Thyroid gland (tissue), 4 donors: ENCODE measurements at regions not wholly inside any gene's neighbourhood (a gene's known extent, or its start where the extent isn't known, plus 50 kb on each side); places are given as distances from the start of the nearest gene placed in this dataset.

Source experiments
- DNase-seq, 2 donors: peaks; one replicate each; pipeline ENCODE4 v3.0.0-alpha.2; 2019
- H3K27ac ChIP-seq, 3 donors: fragments of 200-600 bp; sonication (generic); 1 replicate in 2 of 3; 2 replicates in 1 of 3; pipeline ENCODE4 v1.5.1; 2016 to 2019; ENCODE audit warnings: mild to moderate bottlenecking in 1 of 3, moderate library complexity in 1 of 3
- H3K27me3 ChIP-seq: fragments of 200-600 bp; sonication (generic); one replicate; pipeline ENCODE4 v1.5.1; 2019
- H3K36me3 ChIP-seq, 2 donors: fragments of 200-600 bp; sonication (generic); one replicate each; pipeline ENCODE4 v1.5.1; 2016 to 2019
- H3K4me1 ChIP-seq, 2 donors: fragments of 200-600 bp; sonication (generic); one replicate each; pipeline ENCODE4 v1.5.1; 2017 to 2019
- H3K4me3 ChIP-seq, 3 donors: fragments of 200-600 bp; sonication (generic); replicated peaks in 1 of 3; 1 replicate in 2 of 3; 2 replicates in 1 of 3; pipeline ENCODE4 v1.5.1; 2016; ENCODE audit warnings: mild to moderate bottlenecking in 1 of 3
- H3K9me3 ChIP-seq: fragments of 200-600 bp; sonication (generic); one replicate; pipeline ENCODE4 v1.5.1; 2017
- CTCF ChIP-seq, 6 experiments: fragments of 200-600 bp in 3 of 6; fragments of 450-650 bp in 3 of 6; sonication (generic) in 3 of 6; IDR thresholded peaks; one replicate each; pipeline ENCODE4 v1.5.1; 2016 to 2019; ENCODE audit warnings: antibody characterized with exemption in 6 of 6, mild to moderate bottlenecking in 2 of 6, inconsistent platforms in 1 of 6, moderate library complexity in 1 of 6
- POLR2A ChIP-seq, 2 donors: fragments of 450-650 bp; IDR thresholded peaks; one replicate each; pipeline ENCODE4 v1.6.1; 2017; ENCODE audit warnings: antibody characterized with exemption in 2 of 2, mild to moderate bottlenecking in 2 of 2, moderate library complexity in 1 of 2
- WGBS, 2 donors: methylation state at CpG; one replicate each; pipeline ENCODE4 v1.1.5; 2017; 5-methylcytosine and 5-hydroxymethylcytosine counted together
- intact Hi-C: fragments of 100-400 bp; cut with DNase I; formaldehyde crosslinking; loops from one replicate; pipeline ENCODE4 v1.15.1; 2023

GRCh38 chr13:78192716-78193115, 274.1 kb upstream of the EDNRB start:
- Histone ChIP-seq H3K27ac (no peak overlapping the region), H3K36me3 (no peaks in the 10 kb centered on the region), H3K9me3 (no peaks in the 10 kb centered on the region), H3K4me3 (no peak overlapping the region), H3K27me3 (no peaks in the 10 kb centered on the region), H3K4me1 (no peaks in the 10 kb centered on the region)
- WGBS, 2 donors: 87 to 91% methylated on average over 1 of the region's 1 CpG
- intact Hi-C loops: no loop called here
- no peak for DNase-seq
- no peak for TF ChIP-seq CTCF (IDR thresholded peaks at IDR 0.05)
- TF ChIP-seq POLR2A (IDR thresholded peaks at IDR 0.05): no peak

- Histone ChIP-seq H3K4me1 (no peaks in the 10 kb centered on the region), H3K4me3 (no peak overlapping the region), H3K9me3 (no peaks in the 10 kb centered on the region), H3K36me3 (no peaks in the 10 kb centered on the region), H3K27me3 (no peaks in the 10 kb centered on the region), H3K27ac (no peak overlapping the region)
- TF ChIP-seq POLR2A (IDR thresholded peaks at IDR 0.05): no peak
- TF ChIP-seq CTCF (IDR thresholded peaks at IDR 0.05): no peak
- intact Hi-C loops: no loop called here
- WGBS, 2 donors: 76 to 77% methylated on average over 2 of the region's 2 CpGs
- DNase-seq: no peak
These were observed 271.7 kb upstream of the EDNRB start for GRCh38 chr13:78190296-78190695.

GRCh38 chr13:78187781-78188180, 269.1 kb upstream of the EDNRB start:
- TF ChIP-seq POLR2A (IDR thresholded peaks at IDR 0.05): no peak
- no peak for TF ChIP-seq CTCF (IDR thresholded peaks at IDR 0.05)
- Histone ChIP-seq H3K27me3 (no peaks in the 10 kb centered on the region), H3K4me3 (no peak overlapping the region), H3K36me3 (no peaks in the 10 kb centered on the region), H3K4me1 (no peaks in the 10 kb centered on the region), H3K27ac (no peak overlapping the region), H3K9me3 (no peaks in the 10 kb centered on the region)
- WGBS, 2 donors: 57 to 71% methylated on average over 4 of the region's 4 CpGs
- DNase-seq: no peak
- intact Hi-C loops: no loop called here

- Histone ChIP-seq H3K4me1 (no peaks in the 10 kb centered on the region), H3K4me3 (no peak overlapping the region), H3K27ac (no peak overlapping the region), H3K36me3 (no peaks in the 10 kb centered on the region), H3K27me3 (no peaks in the 10 kb centered on the region), H3K9me3 (no peaks in the 10 kb centered on the region)
- WGBS, 2 donors: 84 to 86% methylated on average over 1 of the region's 1 CpG
- intact Hi-C loops: no loop called here
- TF ChIP-seq POLR2A (IDR thresholded peaks at IDR 0.05): no peak
- TF ChIP-seq CTCF (IDR thresholded peaks at IDR 0.05): no peak
- no peak for DNase-seq
These were observed 267.1 kb upstream of the EDNRB start for GRCh38 chr13:78185700-78186099.

GRCh38 chr13:78183732-78184131, 265.1 kb upstream of the EDNRB start:
- WGBS, 2 donors: 57 to 70% methylated on average over 2 of the region's 2 CpGs
- Histone ChIP-seq H3K4me3 (no peak overlapping the region), H3K27me3 (no peaks in the 10 kb centered on the region), H3K27ac (no peak overlapping the region), H3K4me1 (no peaks in the 10 kb centered on the region), H3K9me3 (no peaks in the 10 kb centered on the region), H3K36me3 (no peaks in the 10 kb centered on the region)
- intact Hi-C loops: no loop called here
- DNase-seq: no peak
- TF ChIP-seq POLR2A (IDR thresholded peaks at IDR 0.05): no peak
- no peak for TF ChIP-seq CTCF (IDR thresholded peaks at IDR 0.05)
